ENCODE measurements at regions not wholly inside any gene's neighbourhood (a gene's known extent, or its start where the extent isn't known, plus 50 kb on each side); places are given as distances from the start of the nearest gene placed in this dataset.

DNA sequence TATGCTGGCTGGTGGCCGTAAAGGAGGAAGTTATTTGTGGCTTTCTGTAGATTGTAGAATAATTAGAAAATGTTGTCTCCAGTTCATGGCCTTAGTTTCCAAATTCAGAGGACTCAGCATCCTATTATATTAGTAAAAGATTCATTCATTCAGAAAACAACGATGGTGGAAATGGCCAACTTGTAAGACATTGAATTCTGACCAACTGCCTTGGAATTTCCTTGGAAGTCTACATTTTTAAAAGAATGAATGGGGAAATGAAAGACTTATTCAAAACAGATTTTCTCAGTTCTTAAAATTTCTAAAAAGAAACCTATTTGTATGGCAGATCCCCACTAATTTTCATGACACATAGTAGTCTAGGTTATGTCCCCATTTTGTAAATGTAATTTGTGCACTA lies 561.5 kb downstream of the ANKRD50 start:
- TF ChIP-seq ZNF512 (CRISPR knock-in tag; IDR thresholded peaks at IDR 0.05; ENCODE audit: borderline replicate concordance) (no peak), MLX (CRISPR knock-in tag; IDR thresholded peaks at IDR 0.05) (no peak), PRRX2 (CRISPR knock-in tag; IDR thresholded peaks at IDR 0.05) (no peak), MAX (CRISPR knock-in tag; IDR thresholded peaks at IDR 0.05) (no peak), AFF4 (CRISPR knock-in tag; IDR thresholded peaks at IDR 0.05; ENCODE audit: borderline replicate concordance) (no peak), NFE2L1 (CRISPR knock-in tag; IDR thresholded peaks at IDR 0.05) (no peak), ZNF121 (CRISPR knock-in tag; IDR thresholded peaks at IDR 0.05) (no peak), NR1H2 (CRISPR knock-in tag; IDR thresholded peaks at IDR 0.05) (no peak), CREB1 (CRISPR knock-in tag; IDR thresholded peaks at IDR 0.05) (no peak), SOX15 (CRISPR knock-in tag; IDR thresholded peaks at IDR 0.05) (no peak), NR2C2 (CRISPR knock-in tag; IDR thresholded peaks at IDR 0.05) (no peak)
- TF ChIP-seq, protein P1, sequence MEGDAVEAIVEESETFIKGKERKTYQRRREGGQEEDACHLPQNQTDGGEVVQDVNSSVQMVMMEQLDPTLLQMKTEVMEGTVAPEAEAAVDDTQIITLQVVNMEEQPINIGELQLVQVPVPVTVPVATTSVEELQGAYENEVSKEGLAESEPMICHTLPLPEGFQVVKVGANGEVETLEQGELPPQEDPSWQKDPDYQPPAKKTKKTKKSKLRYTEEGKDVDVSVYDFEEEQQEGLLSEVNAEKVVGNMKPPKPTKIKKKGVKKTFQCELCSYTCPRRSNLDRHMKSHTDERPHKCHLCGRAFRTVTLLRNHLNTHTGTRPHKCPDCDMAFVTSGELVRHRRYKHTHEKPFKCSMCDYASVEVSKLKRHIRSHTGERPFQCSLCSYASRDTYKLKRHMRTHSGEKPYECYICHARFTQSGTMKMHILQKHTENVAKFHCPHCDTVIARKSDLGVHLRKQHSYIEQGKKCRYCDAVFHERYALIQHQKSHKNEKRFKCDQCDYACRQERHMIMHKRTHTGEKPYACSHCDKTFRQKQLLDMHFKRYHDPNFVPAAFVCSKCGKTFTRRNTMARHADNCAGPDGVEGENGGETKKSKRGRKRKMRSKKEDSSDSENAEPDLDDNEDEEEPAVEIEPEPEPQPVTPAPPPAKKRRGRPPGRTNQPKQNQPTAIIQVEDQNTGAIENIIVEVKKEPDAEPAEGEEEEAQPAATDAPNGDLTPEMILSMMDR (IDR thresholded peaks at IDR 0.05) = no peak
- TF ChIP-seq, protein P2, sequence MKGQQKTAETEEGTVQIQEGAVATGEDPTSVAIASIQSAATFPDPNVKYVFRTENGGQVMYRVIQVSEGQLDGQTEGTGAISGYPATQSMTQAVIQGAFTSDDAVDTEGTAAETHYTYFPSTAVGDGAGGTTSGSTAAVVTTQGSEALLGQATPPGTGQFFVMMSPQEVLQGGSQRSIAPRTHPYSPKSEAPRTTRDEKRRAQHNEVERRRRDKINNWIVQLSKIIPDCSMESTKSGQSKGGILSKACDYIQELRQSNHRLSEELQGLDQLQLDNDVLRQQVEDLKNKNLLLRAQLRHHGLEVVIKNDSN (CRISPR knock-in tag; IDR thresholded peaks at IDR 0.05) = no peak

Data from WTC11 (cell line).